ENCODE measurements at regions not wholly inside any gene's neighbourhood (a gene's known extent, or its start where the extent isn't known, plus 50 kb on each side); places are given as distances from the start of the nearest gene placed in this dataset.

DNA sequence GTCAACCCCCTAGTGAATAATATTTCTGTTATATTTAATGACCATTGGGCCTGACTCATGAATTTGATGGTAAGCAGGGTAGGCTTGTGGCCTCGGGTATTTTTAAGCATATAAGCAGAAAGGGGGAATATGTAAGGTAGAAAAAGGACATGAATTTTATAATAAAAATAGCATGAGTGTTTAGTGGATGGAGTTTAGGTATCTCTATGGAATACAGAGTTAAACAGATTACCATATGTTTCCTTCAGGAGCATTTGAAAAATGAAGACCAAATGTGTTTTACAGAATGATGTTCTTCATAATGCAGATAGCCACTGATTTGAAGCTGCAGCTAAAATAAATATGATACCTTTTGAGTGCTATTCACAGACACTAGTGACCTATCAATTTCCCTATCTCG lies 191.7 kb upstream of the TSHZ2 start:
- TF ChIP-seq, protein P1, sequence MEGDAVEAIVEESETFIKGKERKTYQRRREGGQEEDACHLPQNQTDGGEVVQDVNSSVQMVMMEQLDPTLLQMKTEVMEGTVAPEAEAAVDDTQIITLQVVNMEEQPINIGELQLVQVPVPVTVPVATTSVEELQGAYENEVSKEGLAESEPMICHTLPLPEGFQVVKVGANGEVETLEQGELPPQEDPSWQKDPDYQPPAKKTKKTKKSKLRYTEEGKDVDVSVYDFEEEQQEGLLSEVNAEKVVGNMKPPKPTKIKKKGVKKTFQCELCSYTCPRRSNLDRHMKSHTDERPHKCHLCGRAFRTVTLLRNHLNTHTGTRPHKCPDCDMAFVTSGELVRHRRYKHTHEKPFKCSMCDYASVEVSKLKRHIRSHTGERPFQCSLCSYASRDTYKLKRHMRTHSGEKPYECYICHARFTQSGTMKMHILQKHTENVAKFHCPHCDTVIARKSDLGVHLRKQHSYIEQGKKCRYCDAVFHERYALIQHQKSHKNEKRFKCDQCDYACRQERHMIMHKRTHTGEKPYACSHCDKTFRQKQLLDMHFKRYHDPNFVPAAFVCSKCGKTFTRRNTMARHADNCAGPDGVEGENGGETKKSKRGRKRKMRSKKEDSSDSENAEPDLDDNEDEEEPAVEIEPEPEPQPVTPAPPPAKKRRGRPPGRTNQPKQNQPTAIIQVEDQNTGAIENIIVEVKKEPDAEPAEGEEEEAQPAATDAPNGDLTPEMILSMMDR (IDR thresholded peaks at IDR 0.05; ENCODE audit: unreplicated experiment), result no peak
- Mint-ChIP-seq H3K27ac (no peak overlapping the region), H3K4me1 (ENCODE audit: low read depth) (no peaks in the 10 kb centered on the region), H3K27me3 (peaks cover 10% of the 10 kb centered on the region), H3K36me3 (ENCODE audit: insufficient read depth) (no peaks in the 10 kb centered on the region), H3K4me3 (ENCODE audit: low read depth) (no peak overlapping the region), H3K9me3 (ENCODE audit: low read depth) (no peaks in the 10 kb centered on the region)
- no peak for DNase-seq (ENCODE audit: low spot score, unreplicated experiment)

- TF ChIP-seq, protein P1 (IDR thresholded peaks at IDR 0.05; ENCODE audit: unreplicated experiment), result no peak
- no peaks in the 10 kb centered on the region for H3K4me1 Mint-ChIP-seq (ENCODE audit: low read depth)
- H3K27me3 Mint-ChIP-seq, result peaks cover 11% of the 10 kb centered on the region
- DNase-seq (ENCODE audit: low spot score, unreplicated experiment), result no peak
- no peak overlapping the region for H3K4me3 Mint-ChIP-seq (ENCODE audit: low read depth)
- H3K9me3 Mint-ChIP-seq (ENCODE audit: low read depth), result no peaks in the 10 kb centered on the region
- H3K36me3 Mint-ChIP-seq (ENCODE audit: insufficient read depth), result no peaks in the 10 kb centered on the region
- H3K27ac Mint-ChIP-seq, result no peak overlapping the region
Observed at GRCh38 chr20:52779125-52779524, 193.0 kb upstream of the TSHZ2 start.

- no peaks in the 10 kb centered on the region for H3K9me3 Mint-ChIP-seq (ENCODE audit: low read depth)
- H3K27me3 Mint-ChIP-seq, result peaks cover 11% of the 10 kb centered on the region
- no peak overlapping the region for H3K4me3 Mint-ChIP-seq (ENCODE audit: low read depth)
- no peaks in the 10 kb centered on the region for H3K4me1 Mint-ChIP-seq (ENCODE audit: low read depth)
- no peak overlapping the region for H3K27ac Mint-ChIP-seq
- no peaks in the 10 kb centered on the region for H3K36me3 Mint-ChIP-seq (ENCODE audit: insufficient read depth)
- TF ChIP-seq, protein P1 (IDR thresholded peaks at IDR 0.05; ENCODE audit: unreplicated experiment), result no peak
- DNase-seq (ENCODE audit: low spot score, unreplicated experiment), result no peak
Observed at GRCh38 chr20:52777171-52777570, 195.0 kb upstream of the TSHZ2 start.

DNA sequence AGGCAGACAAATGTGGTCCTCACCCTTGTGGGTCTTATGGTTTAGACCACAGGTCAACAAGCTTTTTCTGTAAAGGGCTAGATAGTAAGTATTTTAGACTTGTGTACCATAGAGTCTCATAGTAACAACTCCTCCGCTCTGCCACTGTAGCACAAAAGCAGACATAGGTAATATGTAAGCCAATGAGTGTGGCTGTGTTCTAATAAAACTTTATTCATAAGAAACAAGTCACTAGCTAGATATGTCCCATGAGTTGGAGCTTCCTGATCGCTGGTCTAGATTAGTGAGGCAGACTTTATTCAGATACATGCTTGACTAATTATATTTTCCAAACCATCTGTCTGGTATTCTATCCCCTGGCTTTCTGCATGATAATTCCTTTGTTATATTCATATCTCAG lies 196.4 kb upstream of the TSHZ2 start:
- TF ChIP-seq, protein P1 (IDR thresholded peaks at IDR 0.05; ENCODE audit: unreplicated experiment), result no peak
- Mint-ChIP-seq H3K27me3 (peaks cover 17% of the 10 kb centered on the region), H3K4me3 (ENCODE audit: low read depth) (no peak overlapping the region), H3K4me1 (ENCODE audit: low read depth) (no peaks in the 10 kb centered on the region), H3K27ac (no peak overlapping the region), H3K9me3 (ENCODE audit: low read depth) (no peaks in the 10 kb centered on the region), H3K36me3 (ENCODE audit: insufficient read depth) (no peaks in the 10 kb centered on the region)
- DNase-seq (ENCODE audit: low spot score, unreplicated experiment), result no peak

- H3K27me3 Mint-ChIP-seq, result peaks cover 5% of the 10 kb centered on the region
- peaks cover under 1% of the 10 kb centered on the region for H3K4me1 Mint-ChIP-seq (ENCODE audit: low read depth)
- TF ChIP-seq, protein P1 (IDR thresholded peaks at IDR 0.05; ENCODE audit: unreplicated experiment), result no peak
- no peak for DNase-seq (ENCODE audit: low spot score, unreplicated experiment)
- no peak overlapping the region for H3K4me3 Mint-ChIP-seq (ENCODE audit: low read depth)
- no peaks in the 10 kb centered on the region for H3K36me3 Mint-ChIP-seq (ENCODE audit: insufficient read depth)
- no peak overlapping the region for H3K27ac Mint-ChIP-seq
- H3K9me3 Mint-ChIP-seq (ENCODE audit: low read depth), result no peaks in the 10 kb centered on the region
Observed at GRCh38 chr20:52768694-52769093, 203.5 kb upstream of the TSHZ2 start.
